Urinary bladder (tissue), 3 donors: ENCODE measurements at regions not wholly inside any gene's neighbourhood (a gene's known extent, or its start where the extent isn't known, plus 50 kb on each side); places are given as distances from the start of the nearest gene placed in this dataset.
"Not testable (repeated sequence)": the region's sequence is repeated elsewhere in the genome, so short reads cannot be mapped to it uniquely, and the experiment has no call there.

ENCODE experiments used
- DNase-seq: peaks from one replicate; pipeline ENCODE4 v3.0.0-alpha.2; 2015; ENCODE audit errors: extremely low spot score
- H3K27ac ChIP-seq: one replicate; pipeline ENCODE4 v1.5.1; 2013; ENCODE audit warnings: low read depth, mild to moderate bottlenecking, moderate library complexity
- H3K36me3 ChIP-seq: one replicate; pipeline ENCODE4 v1.6.1; 2013; ENCODE audit warnings: mild to moderate bottlenecking, moderate library complexity; ENCODE audit not compliant: insufficient read depth
- H3K4me1 ChIP-seq: one replicate; pipeline ENCODE4 v1.6.1; 2013; ENCODE audit warnings: mild to moderate bottlenecking, moderate library complexity; ENCODE audit not compliant: insufficient read depth
- H3K4me3 ChIP-seq: one replicate; pipeline ENCODE4 v1.5.1; 2013; ENCODE audit warnings: low read depth, low read length
- WGBS: extraction: QIAGEN DNeasy Blood & Tissue Kit; methylation state at CpG from one replicate; pipeline ENCODE4 v1.1.7; 2013; 5-methylcytosine and 5-hydroxymethylcytosine counted together
- donor health status: healthy with polysubstance abuse.
- donor health status: healthy.

DNA sequence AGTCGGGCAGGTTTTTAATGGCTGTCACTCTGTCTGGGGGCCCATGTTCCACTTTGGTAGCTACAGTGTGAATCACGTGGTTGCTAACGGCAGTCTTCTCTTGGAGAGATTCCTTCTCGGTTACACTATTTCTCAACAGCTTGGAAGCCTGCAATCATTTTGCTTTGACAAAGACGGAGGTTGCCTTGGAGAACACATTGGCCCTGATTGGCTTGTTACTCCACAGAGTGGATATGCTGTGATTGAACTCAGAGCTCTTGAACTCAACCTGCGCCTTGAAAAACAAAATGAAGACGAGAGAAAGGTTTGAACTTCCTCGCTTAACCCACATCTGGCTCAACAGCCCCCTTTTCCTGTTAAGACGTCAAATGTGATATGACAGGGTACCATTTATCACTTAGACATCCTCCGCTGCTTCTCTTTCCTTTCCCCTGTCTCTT lies 218.9 kb downstream of the MAF start:
- Histone ChIP-seq H3K4me1 (no peaks in the 10 kb centered on the region), H3K36me3 (no peaks in the 10 kb centered on the region), H3K4me3 (no peak overlapping the region), H3K27ac (no peak overlapping the region)
- 61% methylated on average over 10 of the region's 10 CpGs for WGBS
- DNase-seq: no peak

- no peaks in the 10 kb centered on the region for H3K4me1 ChIP-seq
- DNase-seq: no peak
- no peak overlapping the region for H3K4me3 ChIP-seq
- WGBS: 45% methylated on average over 9 of the region's 9 CpGs
- no peaks in the 10 kb centered on the region for H3K36me3 ChIP-seq
- no peak overlapping the region for H3K27ac ChIP-seq
These were observed 219.4 kb downstream of the MAF start for GRCh38 chr16:79380995-79381602.

DNA sequence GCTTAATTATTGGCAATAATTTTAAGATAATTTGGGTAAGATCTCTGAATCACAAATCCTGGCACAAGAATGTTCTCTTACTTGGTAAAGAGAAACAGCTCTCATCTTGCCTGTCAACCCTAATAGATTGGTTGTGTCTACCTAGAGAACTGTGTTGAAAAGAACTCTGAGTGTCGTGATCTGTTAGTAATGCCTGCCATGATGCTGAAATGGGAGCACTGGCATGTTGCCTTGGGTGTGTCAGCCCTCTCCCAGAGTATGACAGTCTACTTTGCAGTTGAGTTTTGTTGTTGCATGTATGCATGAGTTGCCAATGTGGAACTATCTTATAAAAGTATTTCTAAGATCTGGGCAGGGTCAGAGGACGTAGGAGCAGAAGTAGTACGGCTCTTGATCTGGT lies 221.4 kb downstream of the MAF start:
- no peaks in the 10 kb centered on the region for H3K4me1 ChIP-seq
- H3K27ac ChIP-seq: no peak overlapping the region
- no peak overlapping the region for H3K4me3 ChIP-seq
- WGBS: 82% methylated on average over 3 of the region's 3 CpGs
- DNase-seq: no peak
- H3K36me3 ChIP-seq: no peaks in the 10 kb centered on the region

DNA sequence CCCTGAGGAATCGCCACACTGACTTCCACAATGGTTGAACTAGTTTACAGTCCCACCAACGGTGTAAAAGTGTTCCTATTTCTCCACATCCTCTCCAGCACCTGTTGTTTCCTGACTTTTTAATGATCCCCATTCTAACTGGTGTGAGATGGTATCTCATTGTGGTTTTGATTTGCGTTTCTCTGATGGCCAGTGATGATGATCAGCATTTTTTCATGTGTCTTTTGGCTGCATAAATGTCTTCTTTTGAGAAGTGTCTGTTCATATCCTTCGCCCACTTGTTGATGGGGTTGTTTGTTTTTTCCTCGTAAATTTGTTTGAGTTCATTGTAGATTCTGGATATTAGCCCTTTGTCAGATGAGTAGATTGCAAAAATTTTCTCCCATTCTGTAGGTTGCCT lies 223.5 kb downstream of the MAF start:
- 90% methylated on average over 3 of the region's 5 CpGs for WGBS
- H3K4me3 ChIP-seq, H3K27ac ChIP-seq, H3K36me3 ChIP-seq, H3K4me1 ChIP-seq, DNase-seq: not testable (repeated sequence)

- no peak overlapping the region for H3K27ac ChIP-seq
- H3K4me1 ChIP-seq: no peaks in the 10 kb centered on the region
- DNase-seq: no peak
- H3K36me3 ChIP-seq: no peaks in the 10 kb centered on the region
- H3K4me3 ChIP-seq: no peak overlapping the region
These were observed 225.2 kb downstream of the MAF start for GRCh38 chr16:79375351-79375750.

- H3K4me3 ChIP-seq: no peak overlapping the region
- H3K36me3 ChIP-seq: no peaks in the 10 kb centered on the region
- WGBS: 78% methylated on average over 7 of the region's 7 CpGs
- no peak for DNase-seq
- no peak overlapping the region for H3K27ac ChIP-seq
- H3K4me1 ChIP-seq: no peaks in the 10 kb centered on the region
These were observed 227.9 kb downstream of the MAF start for GRCh38 chr16:79372503-79373184.

GRCh38 chr16:79370736-79371135 lies 229.8 kb downstream of the MAF start:
- WGBS: 92% methylated on average over 2 of the region's 2 CpGs
- Histone ChIP-seq H3K36me3 (no peaks in the 10 kb centered on the region), H3K27ac (no peak overlapping the region), H3K4me3 (no peak overlapping the region), H3K4me1 (no peaks in the 10 kb centered on the region)
- no peak for DNase-seq

- DNase-seq: no peak
- Histone ChIP-seq H3K27ac (no peak overlapping the region), H3K4me1 (no peaks in the 10 kb centered on the region), H3K4me3 (no peak overlapping the region), H3K36me3 (no peaks in the 10 kb centered on the region)
- WGBS: 58% methylated on average over 3 of the region's 3 CpGs
These were observed 230.7 kb downstream of the MAF start for GRCh38 chr16:79369796-79370195.

DNA sequence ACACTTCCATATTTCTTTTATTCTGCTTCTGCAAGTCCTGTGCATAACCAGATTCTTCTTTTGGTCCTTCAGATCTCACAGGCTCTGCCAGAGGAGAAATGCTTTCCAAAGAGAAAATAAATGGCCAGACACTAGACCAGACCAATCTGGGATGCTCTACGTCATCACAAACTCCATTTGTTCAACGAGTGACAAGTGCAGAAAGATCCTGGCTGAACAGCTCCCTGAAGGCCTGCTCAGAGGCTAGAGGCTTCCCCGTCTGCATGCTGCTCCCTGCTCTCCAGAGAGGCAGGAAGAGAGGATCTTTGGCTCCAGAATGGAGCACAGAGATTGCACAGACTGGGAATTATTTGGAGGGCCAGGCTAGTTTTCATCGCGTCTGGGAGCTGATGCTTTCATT lies 232.7 kb downstream of the MAF start:
- no peaks in the 10 kb centered on the region for H3K36me3 ChIP-seq
- no peak for DNase-seq
- no peaks in the 10 kb centered on the region for H3K4me1 ChIP-seq
- no peak overlapping the region for H3K4me3 ChIP-seq
- H3K27ac ChIP-seq: no peak overlapping the region
- 76% methylated on average over 5 of the region's 5 CpGs for WGBS

DNA sequence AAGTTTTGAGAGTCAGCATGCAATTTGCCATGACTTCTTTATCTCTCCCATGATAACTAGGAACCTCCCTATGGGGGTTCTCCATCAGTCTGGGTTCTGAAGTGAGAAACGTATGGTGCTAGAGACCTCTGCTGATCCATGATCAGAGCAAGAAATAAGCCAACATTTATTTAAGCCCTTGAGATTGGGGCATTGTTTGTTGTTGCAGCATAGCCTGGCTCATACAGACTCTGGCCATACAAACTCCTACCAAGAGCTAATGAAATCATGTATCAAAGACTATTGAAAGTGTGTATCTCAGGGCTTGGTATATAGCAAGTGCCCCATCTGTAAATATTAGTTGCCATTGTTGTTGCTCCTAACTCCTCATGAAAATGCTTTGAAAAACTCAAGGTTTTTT lies 233.9 kb downstream of the MAF start:
- WGBS: 95% methylated on average over 1 of the region's 1 CpG
- H3K4me1 ChIP-seq: no peaks in the 10 kb centered on the region
- DNase-seq: no peak
- no peaks in the 10 kb centered on the region for H3K36me3 ChIP-seq
- H3K27ac ChIP-seq: no peak overlapping the region
- H3K4me3 ChIP-seq: no peak overlapping the region

DNA sequence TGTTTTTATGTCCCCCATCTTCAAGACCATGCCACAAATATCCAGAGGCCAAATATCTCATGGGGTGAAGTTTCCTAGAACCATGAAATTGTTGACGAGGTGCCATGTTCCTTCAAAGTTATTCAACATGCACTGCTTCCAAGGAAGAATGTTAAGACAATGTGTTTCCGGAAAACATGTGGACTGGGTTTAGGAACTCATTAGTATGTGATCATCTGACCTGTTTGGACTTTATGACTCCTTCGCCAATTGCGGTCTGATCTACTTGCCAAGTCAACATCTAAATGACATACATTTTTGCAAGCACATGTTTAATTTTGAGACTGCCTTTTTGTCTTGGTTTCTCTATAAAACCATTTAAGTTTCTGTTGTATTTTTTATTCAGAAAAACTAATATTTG lies 234.8 kb downstream of the MAF start:
- H3K4me3 ChIP-seq: no peak overlapping the region
- WGBS: 95% methylated on average over 4 of the region's 4 CpGs

GRCh38 chr16:79363484-79363883 lies 237.1 kb downstream of the MAF start:
- 89% methylated on average over 2 of the region's 2 CpGs for WGBS
- no peak overlapping the region for H3K4me3 ChIP-seq
- DNase-seq: no peak
- H3K27ac ChIP-seq: no peak overlapping the region
- H3K4me1 ChIP-seq: no peaks in the 10 kb centered on the region
- H3K36me3 ChIP-seq: no peaks in the 10 kb centered on the region

More for the DNA sequence above, 234.8 kb downstream of the MAF start:
- Histone ChIP-seq H3K27ac (no peak overlapping the region), H3K4me1 (no peaks in the 10 kb centered on the region), H3K36me3 (no peaks in the 10 kb centered on the region)
- DNase-seq: no peak

GRCh38 chr16:79363035-79363434 lies 237.5 kb downstream of the MAF start:
- no peak for DNase-seq
- H3K36me3 ChIP-seq: no peaks in the 10 kb centered on the region
- 88% methylated on average over 1 of the region's 1 CpG for whole genome bisulfite sequencing
- H3K4me1 ChIP-seq: peaks cover 1% of the 10 kb centered on the region
- H3K4me3 ChIP-seq: no peak overlapping the region
- no peak overlapping the region for H3K27ac ChIP-seq

DNA sequence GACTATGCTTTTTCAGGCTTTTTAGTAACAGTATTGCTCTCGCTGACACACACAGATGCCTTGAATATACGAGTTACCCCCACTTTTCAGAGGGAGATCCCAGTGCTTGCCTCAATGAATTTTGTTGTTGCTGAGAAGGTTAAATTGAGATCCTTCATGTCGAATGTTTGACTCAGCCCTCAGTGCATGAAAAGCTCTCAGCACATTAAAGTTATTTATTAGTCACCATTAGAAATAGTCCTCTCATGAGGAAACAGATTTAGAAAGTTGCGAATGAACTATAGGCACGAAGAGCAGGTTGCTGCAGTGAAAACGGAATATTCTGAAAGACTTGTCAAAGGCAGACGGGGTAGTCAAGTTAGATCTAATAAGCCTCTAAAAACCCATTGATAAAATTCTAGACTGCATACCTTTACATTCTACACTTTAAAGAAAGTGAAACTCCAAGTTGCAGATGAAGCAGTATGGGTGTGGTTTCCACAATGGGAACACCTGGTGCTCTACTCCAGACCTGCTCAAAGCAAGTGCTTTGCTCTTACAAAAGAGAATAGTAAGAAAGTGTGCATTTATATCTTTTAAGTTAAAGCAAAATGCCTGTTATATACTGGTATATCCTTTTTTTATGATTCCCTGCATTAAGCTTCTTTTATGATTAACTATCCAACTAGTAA lies 238.1 kb downstream of the MAF start:
- H3K36me3 ChIP-seq: no peaks in the 10 kb centered on the region
- WGBS: 88% methylated on average over 7 of the region's 7 CpGs
- peaks cover 1% of the 10 kb centered on the region for H3K4me1 ChIP-seq
- H3K27ac ChIP-seq: no peak overlapping the region
- H3K4me3 ChIP-seq: no peak overlapping the region
- DNase-seq: no peak
